GM23338 (cell line): ENCODE measurements at regions not wholly inside any gene's neighbourhood (a gene's known extent, or its start where the extent isn't known, plus 50 kb on each side); places are given as distances from the start of the nearest gene placed in this dataset.
"Not testable (repeated sequence)": the region's sequence is repeated elsewhere in the genome, so short reads cannot be mapped to it uniquely, and the experiment has no call there.

Experiments
- ATAC-seq: fragments of 200-7000 bp; cut with Tn5 transposase; 3 replicates; pipeline ENCODE4 v1.9.1; 2020
- DNase-seq: peaks from one replicate; pipeline ENCODE4 v3.0.0-alpha.2; 2015; ENCODE audit warnings: low spot score
- H2AFZ ChIP-seq: fragments of 200-600 bp; sonication (generic); 2 replicates; pipeline ENCODE4 v1.8.0; 2016; ENCODE audit warnings: antibody characterized with exemption, mild to moderate bottlenecking, moderate library complexity
- H3F3A ChIP-seq: fragments of 200-600 bp; sonication (generic); replicated peaks from 2 replicates; pipeline ENCODE4 v1.8.0; 2017; ENCODE audit warnings: antibody characterized with exemption, mixed run types, low read depth
- H3K27ac ChIP-seq: fragments of 200-600 bp; sonication (generic); 2 replicates; pipeline ENCODE4 v1.6.1; 2016; ENCODE audit warnings: low read depth
- H3K27me3 ChIP-seq: fragments of 200-600 bp; sonication (generic); 2 replicates; pipeline ENCODE4 v1.8.0; 2016; ENCODE audit warnings: mild to moderate bottlenecking, mixed run types, moderate library complexity; ENCODE audit not compliant: insufficient read depth
- H3K36me3 ChIP-seq: fragments of 200-600 bp; sonication (generic); 2 replicates; pipeline ENCODE4 v1.8.0; 2016; ENCODE audit warnings: mild to moderate bottlenecking; ENCODE audit not compliant: insufficient read depth
- H3K4me1 ChIP-seq: fragments of 200-600 bp; sonication (generic); 2 replicates; pipeline ENCODE4 v1.8.0; 2016; ENCODE audit warnings: mild to moderate bottlenecking, moderate library complexity; ENCODE audit not compliant: insufficient read depth
- H3K4me2 ChIP-seq: fragments of 200-600 bp; sonication (generic); 2 replicates; pipeline ENCODE4 v1.7.1; 2017; ENCODE audit warnings: mixed run types
- H3K4me3 ChIP-seq: fragments of 200-600 bp; sonication (generic); 2 replicates; pipeline ENCODE4 v1.6.1; 2016; ENCODE audit warnings: mixed run types
- H3K79me2 ChIP-seq: fragments of 200-600 bp; sonication (generic); replicated peaks from 2 replicates; pipeline ENCODE4 v1.8.0; 2017; ENCODE audit warnings: mild to moderate bottlenecking; ENCODE audit not compliant: insufficient read depth
- H3K9me2 ChIP-seq: fragments of 200-600 bp; sonication (generic); 2 replicates; pipeline ENCODE4 v1.8.0; 2017; ENCODE audit not compliant: insufficient read depth
- H4K20me1 ChIP-seq: fragments of 200-600 bp; sonication (generic); replicated peaks from 2 replicates; pipeline ENCODE4 v1.8.0; 2017; ENCODE audit warnings: mild to moderate bottlenecking; ENCODE audit not compliant: insufficient read depth
- H3K27ac Mint-ChIP-seq: 2 replicates; pipeline ENCODE4 v1.8.0; 2020; ENCODE audit warnings: inconsistent platforms, mild to moderate bottlenecking, moderate library complexity, mixed read lengths
- H3K27me3 Mint-ChIP-seq: 3 replicates; pipeline ENCODE4 v1.8.0; 2022; ENCODE audit warnings: low read depth, mild to moderate bottlenecking, moderate library complexity, mixed read lengths, inconsistent platforms; ENCODE audit not compliant: insufficient read depth, poor library complexity
- H3K36me3 Mint-ChIP-seq: 3 replicates; pipeline ENCODE4 v1.8.0; 2021; ENCODE audit warnings: low read depth, mild to moderate bottlenecking, inconsistent platforms, moderate library complexity, mixed read lengths
- H3K4me1 Mint-ChIP-seq: 3 replicates; pipeline ENCODE4 v1.8.0; 2020; ENCODE audit warnings: mild to moderate bottlenecking, inconsistent platforms, mixed read lengths
- H3K4me3 Mint-ChIP-seq: 3 replicates; pipeline ENCODE4 v1.8.0; 2021; ENCODE audit warnings: moderate library complexity, mild to moderate bottlenecking, inconsistent platforms, mixed read lengths
- H3K9me3 Mint-ChIP-seq: 3 replicates; pipeline ENCODE4 v1.8.0; 2020; ENCODE audit warnings: moderate library complexity, mild to moderate bottlenecking, inconsistent platforms, mixed read lengths
- CREB1 ChIP-seq: fragments of 250-450 bp; sonication (Bioruptor Pico); IDR thresholded peaks from 2 replicates; pipeline ENCODE4 v1.5.0; 2020; ENCODE audit warnings: low read depth, mild to moderate bottlenecking, moderate library complexity
- EZH2phosphoT487 ChIP-seq: fragments of 200-600 bp; sonication (generic); IDR thresholded peaks from one replicate; pipeline ENCODE4 v1.8.1; 2018; ENCODE audit warnings: antibody characterized with exemption; ENCODE audit not compliant: unreplicated experiment
- NANOG ChIP-seq: IDR thresholded peaks from 2 replicates; pipeline ENCODE4 v1.6.1; 2016; ENCODE audit warnings: antibody characterized with exemption, borderline replicate concordance
- POLR2AphosphoS5 ChIP-seq: IDR thresholded peaks from 2 replicates; pipeline ENCODE4 v1.6.1; 2016; ENCODE audit warnings: antibody characterized with exemption, low read depth
- STAT1 ChIP-seq: IDR thresholded peaks from one replicate; pipeline ENCODE4 v1.6.1; 2016; ENCODE audit warnings: antibody characterized with exemption; ENCODE audit not compliant: unreplicated experiment
- ZNF462 ChIP-seq: fragments of 250-450 bp; sonication (Bioruptor Pico); IDR thresholded peaks from 2 replicates; pipeline ENCODE4 v1.5.0; 2020; ENCODE audit warnings: mild to moderate bottlenecking, moderate library complexity
- TF ChIP-seq, protein P1 (sequence below): IDR thresholded peaks from one replicate; pipeline ENCODE4 v1.6.1; 2018; ENCODE audit warnings: antibody characterized with exemption; ENCODE audit not compliant: unreplicated experiment

DNA sequence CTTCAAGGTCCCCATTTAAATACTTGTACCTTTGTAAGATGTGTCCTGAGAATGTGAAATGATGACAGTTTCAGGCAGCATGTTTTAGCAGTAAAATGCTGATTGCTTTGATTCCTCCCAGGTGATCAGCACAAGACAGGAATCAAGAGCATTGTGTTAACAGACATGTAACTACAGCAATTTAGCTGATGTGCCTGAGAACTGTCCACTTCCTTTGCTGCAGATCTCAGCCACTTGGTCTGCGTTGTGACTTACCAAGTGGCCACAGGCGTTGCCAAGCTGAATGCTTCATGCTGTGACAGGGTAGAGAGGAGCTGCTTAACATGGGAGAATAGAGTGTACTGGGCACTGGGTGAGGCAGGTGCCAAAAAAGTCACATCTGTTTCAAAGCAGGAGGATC, 767.0 kb upstream of the POU3F2 start (continued):
- no peak for TF ChIP-seq ZNF462
- TF ChIP-seq STAT1 = no peak

GRCh38 chr6:98088537-98088936, 745.8 kb upstream of the POU3F2 start:
- not testable (repeated sequence) for ATAC-seq, H3K4me1 ChIP-seq, H3K4me1 Mint-ChIP-seq, DNase-seq, H4K20me1 ChIP-seq, H3K27ac Mint-ChIP-seq, H3K27me3 ChIP-seq, H2AFZ ChIP-seq, H3K27me3 Mint-ChIP-seq, H3K36me3 ChIP-seq, H3F3A ChIP-seq, H3K79me2 ChIP-seq, H3K27ac ChIP-seq, H3K4me3 ChIP-seq, H3K4me3 Mint-ChIP-seq, H3K4me2 ChIP-seq
- Mint-ChIP-seq H3K9me3 (peaks cover 41% of the 10 kb centered on the region), H3K36me3 (peaks cover 22% of the 10 kb centered on the region)
- H3K9me2 ChIP-seq = peaks cover 11% of the 10 kb centered on the region; the same call in 1 of the 2 replicates

DNA sequence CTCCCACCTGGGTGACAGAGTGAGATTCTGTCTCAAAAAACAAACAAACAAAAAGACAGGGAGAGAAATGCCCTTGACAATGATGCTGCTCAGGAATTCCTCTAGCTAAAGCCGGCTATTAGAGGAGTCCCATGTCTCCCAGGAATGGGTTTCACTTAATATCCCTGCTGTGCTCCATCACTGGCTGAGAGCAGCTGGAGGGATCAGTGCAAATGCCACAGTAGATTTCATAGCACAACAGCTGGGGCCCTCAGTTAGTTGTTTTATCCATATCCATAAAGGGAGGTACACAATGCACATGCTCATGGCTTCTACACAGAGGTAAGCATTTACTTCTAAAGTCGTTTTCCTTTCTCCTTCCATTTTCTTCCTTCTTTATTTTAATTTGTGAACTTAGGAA, 742.0 kb upstream of the POU3F2 start:
- Mint-ChIP-seq H3K9me3 (peaks cover 27% of the 10 kb centered on the region), H3K36me3 (peaks cover 18% of the 10 kb centered on the region), H3K4me1 (no peaks in the 10 kb centered on the region; the same call in 2 of the 3 replicates), H3K4me3 (no peak overlapping the region), H3K27ac (no peak overlapping the region), H3K27me3 (no peaks in the 10 kb centered on the region)
- Histone ChIP-seq H2AFZ (no peak overlapping the region), H3K9me2 (peaks cover 11% of the 10 kb centered on the region; the same call in 1 of the 2 replicates), H4K20me1 (no peaks in the 10 kb centered on the region), H3K4me2 (no peak overlapping the region), H3F3A (no peaks in the 10 kb centered on the region), H3K4me3 (no peak overlapping the region), H3K36me3 (peaks cover 8% of the 10 kb centered on the region; the same call in 1 of the 2 replicates), H3K27me3 (no peaks in the 10 kb centered on the region), H3K27ac (no peak overlapping the region), H3K79me2 (no peaks in the 10 kb centered on the region), H3K4me1 (no peaks in the 10 kb centered on the region)
- ATAC-seq (no peak), DNase-seq (no peak)
- TF ChIP-seq NANOG (no peak), EZH2phosphoT487 (no peak), POLR2AphosphoS5 (no peak), CREB1 (no peak)
- TF ChIP-seq, protein P1, sequence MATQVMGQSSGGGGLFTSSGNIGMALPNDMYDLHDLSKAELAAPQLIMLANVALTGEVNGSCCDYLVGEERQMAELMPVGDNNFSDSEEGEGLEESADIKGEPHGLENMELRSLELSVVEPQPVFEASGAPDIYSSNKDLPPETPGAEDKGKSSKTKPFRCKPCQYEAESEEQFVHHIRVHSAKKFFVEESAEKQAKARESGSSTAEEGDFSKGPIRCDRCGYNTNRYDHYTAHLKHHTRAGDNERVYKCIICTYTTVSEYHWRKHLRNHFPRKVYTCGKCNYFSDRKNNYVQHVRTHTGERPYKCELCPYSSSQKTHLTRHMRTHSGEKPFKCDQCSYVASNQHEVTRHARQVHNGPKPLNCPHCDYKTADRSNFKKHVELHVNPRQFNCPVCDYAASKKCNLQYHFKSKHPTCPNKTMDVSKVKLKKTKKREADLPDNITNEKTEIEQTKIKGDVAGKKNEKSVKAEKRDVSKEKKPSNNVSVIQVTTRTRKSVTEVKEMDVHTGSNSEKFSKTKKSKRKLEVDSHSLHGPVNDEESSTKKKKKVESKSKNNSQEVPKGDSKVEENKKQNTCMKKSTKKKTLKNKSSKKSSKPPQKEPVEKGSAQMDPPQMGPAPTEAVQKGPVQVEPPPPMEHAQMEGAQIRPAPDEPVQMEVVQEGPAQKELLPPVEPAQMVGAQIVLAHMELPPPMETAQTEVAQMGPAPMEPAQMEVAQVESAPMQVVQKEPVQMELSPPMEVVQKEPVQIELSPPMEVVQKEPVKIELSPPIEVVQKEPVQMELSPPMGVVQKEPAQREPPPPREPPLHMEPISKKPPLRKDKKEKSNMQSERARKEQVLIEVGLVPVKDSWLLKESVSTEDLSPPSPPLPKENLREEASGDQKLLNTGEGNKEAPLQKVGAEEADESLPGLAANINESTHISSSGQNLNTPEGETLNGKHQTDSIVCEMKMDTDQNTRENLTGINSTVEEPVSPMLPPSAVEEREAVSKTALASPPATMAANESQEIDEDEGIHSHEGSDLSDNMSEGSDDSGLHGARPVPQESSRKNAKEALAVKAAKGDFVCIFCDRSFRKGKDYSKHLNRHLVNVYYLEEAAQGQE = no peak
